H1 (cell line): ENCODE measurements at regions not wholly inside any gene's neighbourhood (a gene's known extent, or its start where the extent isn't known, plus 50 kb on each side); places are given as distances from the start of the nearest gene placed in this dataset.

Source experiments
- CTCF ChIA-PET: fragments of 300-600 bp; sonication (Branson Sonifier 250); formaldehyde crosslinking; loops from one replicate; lab custom pipeline; 2021; ENCODE audit not compliant: partially characterized antibody; lab: Charles Lee
- POLR2A ChIA-PET: fragments of 300-600 bp; sonication (Branson Sonifier 250); formaldehyde crosslinking; loops from one replicate; lab custom pipeline; 2021; ENCODE audit warnings: inconsistent platforms; ENCODE audit not compliant: partially characterized antibody; lab: Charles Lee
- DNase-seq, 2 experiments: peaks; one replicate each; pipeline versions ENCODE4 v3.0.0 to v3.0.0-alpha.2; 2010 to 2022; ENCODE audit warnings: low spot score in 2 of 2, low read depth in 1 of 2, mixed read lengths in 1 of 2
- FAIRE-seq: peaks from 2 replicates; lab custom pipeline; 2011; peaks lifted over from hg19 to GRCh38; lab: Jason Lieb, UNC
- H2AFZ ChIP-seq: 2 replicates; pipeline ENCODE4 v1.8.1; 2012; ENCODE audit warnings: low read length, inconsistent platforms
- H2AK5ac ChIP-seq: 2 replicates; pipeline ENCODE4 v1.6.1; 2013; ENCODE audit warnings: low read depth, low read length
- H2BK120ac ChIP-seq: replicated peaks from 2 replicates; pipeline ENCODE3; 2013; ENCODE audit warnings: low read depth, low read length, inconsistent platforms
- H2BK12ac ChIP-seq: 2 replicates; pipeline ENCODE4 v1.6.1; 2013; ENCODE audit warnings: low read depth, low read length
- H2BK15ac ChIP-seq: 2 replicates; pipeline ENCODE4 v1.6.1; 2013; ENCODE audit warnings: low read length
- H2BK20ac ChIP-seq: 2 replicates; pipeline ENCODE4 v1.6.1; 2013; ENCODE audit warnings: low read length
- H2BK5ac ChIP-seq: 2 replicates; pipeline ENCODE4 v1.6.1; 2013; ENCODE audit warnings: low read depth, low read length
- H3K14ac ChIP-seq: 2 replicates; pipeline ENCODE4 v1.6.1; 2013; ENCODE audit warnings: inconsistent platforms; ENCODE audit not compliant: insufficient read length
- H3K18ac ChIP-seq: 2 replicates; pipeline ENCODE4 v1.6.1; 2013; ENCODE audit warnings: low read length; ENCODE audit errors: extremely low read depth
- H3K23ac ChIP-seq: 2 replicates; pipeline ENCODE4 v1.6.1; 2013; ENCODE audit warnings: inconsistent platforms; ENCODE audit not compliant: insufficient read length
- H3K23me2 ChIP-seq: 2 replicates; pipeline ENCODE4 v1.6.1; 2013; ENCODE audit warnings: low read depth, low read length
- H3K27ac ChIP-seq: 2 replicates; pipeline ENCODE4 v1.6.1; 2011; ENCODE audit warnings: low read depth, low read length, inconsistent platforms
- H3K27me3 ChIP-seq, 4 experiments: replicated peaks in 1 of 4; 1 replicate in 1 of 4; 2 replicates in 3 of 4; pipeline versions ENCODE4 v1.6.1 to v1.8.1; 2011 to 2013; ENCODE audit warnings: low read length in 3 of 4, mild to moderate bottlenecking in 3 of 4, inconsistent platforms in 2 of 4, mixed read lengths in 2 of 4, moderate library complexity in 1 of 4; ENCODE audit not compliant: control insufficient read depth in 3 of 4, insufficient read depth in 3 of 4; ENCODE audit errors: extremely low read depth in 1 of 4
- H3K36me3 ChIP-seq, 4 experiments: 2 replicates each; pipeline versions ENCODE4 v1.6.1 to v1.8.1; 2011 to 2013; ENCODE audit warnings: mild to moderate bottlenecking in 4 of 4, low read length in 3 of 4, moderate library complexity in 2 of 4, control low read depth in 1 of 4, inconsistent platforms in 1 of 4; ENCODE audit not compliant: insufficient read depth in 4 of 4, control insufficient read depth in 2 of 4
- H3K4ac ChIP-seq: replicated peaks from 2 replicates; pipeline ENCODE3; 2013; ENCODE audit warnings: low read length, low read depth, mixed read lengths, inconsistent platforms; ENCODE audit not compliant: insufficient read length
- H3K4me1 ChIP-seq, 4 experiments: replicated peaks in 1 of 4; 1 replicate in 1 of 4; 2 replicates in 3 of 4; pipeline versions ENCODE4 v1.6.1 to v1.8.1; 2011 to 2013; ENCODE audit warnings: low read length in 3 of 4, inconsistent platforms in 2 of 4, mixed read lengths in 1 of 4; ENCODE audit not compliant: insufficient read depth in 4 of 4, control insufficient read depth in 3 of 4
- H3K4me2 ChIP-seq, 2 experiments: 2 replicates each; pipeline versions ENCODE4 v1.6.1 to v1.8.1; 2011 to 2013; ENCODE audit warnings: low read depth in 2 of 2, low read length in 2 of 2, control low read depth in 1 of 2, inconsistent platforms in 1 of 2, mild to moderate bottlenecking in 1 of 2; ENCODE audit not compliant: insufficient read depth in 1 of 2
- H3K4me3 ChIP-seq, 4 experiments: fragments of 200-600, 300-600 bp in 1 of 4; sonication (generic), shearing (Covaris generic), sonication (Bioruptor Twin) in 1 of 4; 2 replicates each; pipeline versions ENCODE4 v1.5.1 to v1.8.1; 2011 to 2016; ENCODE audit warnings: low read length in 4 of 4, low read depth in 3 of 4, control low read depth in 2 of 4, inconsistent platforms in 2 of 4, mild to moderate bottlenecking in 2 of 4, mixed read lengths in 1 of 4, moderate library complexity in 1 of 4; ENCODE audit not compliant: insufficient read depth in 2 of 4; ENCODE audit errors: extremely low read depth in 1 of 4
- H3K56ac ChIP-seq: replicated peaks from 2 replicates; pipeline ENCODE3; 2013; ENCODE audit warnings: low read depth, mild to moderate bottlenecking, mixed read lengths, low read length, inconsistent platforms; ENCODE audit not compliant: insufficient read length
- H3K79me1 ChIP-seq: 2 replicates; pipeline ENCODE4 v1.6.1; 2013; ENCODE audit warnings: low read depth, low read length, control low read depth
- H3K79me2 ChIP-seq, 2 experiments: 2 replicates each; pipeline versions ENCODE4 v1.6.1 to v1.8.1; 2012 to 2013; ENCODE audit warnings: low read length in 2 of 2, mild to moderate bottlenecking in 2 of 2, inconsistent platforms in 1 of 2; ENCODE audit not compliant: insufficient read depth in 2 of 2, control insufficient read depth in 1 of 2
- H3K9ac ChIP-seq, 4 experiments: replicated peaks in 1 of 4; 1 replicate in 1 of 4; 2 replicates in 3 of 4; pipeline versions ENCODE4 v1.6.1 to v1.8.1; 2011 to 2013; ENCODE audit warnings: low read depth in 3 of 4, low read length in 3 of 4, control low read depth in 2 of 4, mild to moderate bottlenecking in 2 of 4, moderate library complexity in 2 of 4, inconsistent platforms in 1 of 4; ENCODE audit errors: extremely low read depth in 1 of 4
- H3K9me3 ChIP-seq, 2 experiments: 2 replicates each; pipeline versions ENCODE4 v1.6.1 to v1.8.1; 2012 to 2013; ENCODE audit warnings: mild to moderate bottlenecking in 2 of 2, moderate library complexity in 2 of 2, control low read depth in 1 of 2, inconsistent platforms in 1 of 2, low read depth in 1 of 2, low read length in 1 of 2, mixed read lengths in 1 of 2; ENCODE audit not compliant: insufficient read depth in 2 of 2
- H4K20me1 ChIP-seq, 2 experiments: replicated peaks in 1 of 2; 2 replicates each; pipeline versions ENCODE3 to v1.8.1; 2011 to 2013; ENCODE audit warnings: inconsistent platforms in 2 of 2, low read length in 2 of 2, mild to moderate bottlenecking in 1 of 2; ENCODE audit not compliant: insufficient read depth in 2 of 2, control insufficient read depth in 1 of 2
- H4K5ac ChIP-seq: 2 replicates; pipeline ENCODE4 v1.6.1; 2013; ENCODE audit warnings: low read length, low read depth, mixed read lengths, inconsistent platforms; ENCODE audit not compliant: insufficient read length
- H4K8ac ChIP-seq: 2 replicates; pipeline ENCODE4 v1.8.0; 2013; ENCODE audit warnings: mild to moderate bottlenecking, moderate library complexity, low read length, inconsistent platforms; ENCODE audit not compliant: insufficient read depth; ENCODE audit errors: extremely low read depth
- H4K91ac ChIP-seq: replicated peaks from 2 replicates; pipeline ENCODE3; 2013; ENCODE audit warnings: low read length, mixed read lengths, inconsistent platforms; ENCODE audit not compliant: insufficient read length
- CBX8 ChIP-seq: fragments of 300-800, 300-1000 bp; sonication (generic); IDR thresholded peaks from 2 replicates; pipeline ENCODE4 v1.7.1; 2016; ENCODE audit warnings: low read depth, low read length, borderline replicate concordance
- CHD1 ChIP-seq: IDR thresholded peaks from 2 replicates; pipeline ENCODE4 v1.6.1; 2012; ENCODE audit warnings: low read depth, low read length, improper control_type of control experiment
- CTBP2 ChIP-seq: IDR thresholded peaks from 2 replicates; pipeline ENCODE4 v1.7.0; 2011; ENCODE audit warnings: borderline replicate concordance, mild to moderate bottlenecking, moderate library complexity, mixed read lengths, low read length; ENCODE audit not compliant: insufficient read depth, insufficient read length
- GTF2F1 ChIP-seq: IDR thresholded peaks from 2 replicates; pipeline ENCODE4 v1.6.1; 2012; ENCODE audit warnings: low read depth, low read length, improper control_type of control experiment, borderline replicate concordance
- HDAC6 ChIP-seq: IDR thresholded peaks from one replicate; pipeline ENCODE4 v1.7.1; 2012; ENCODE audit warnings: low read depth, mild to moderate bottlenecking, inconsistent platforms, low read length, moderate library complexity
- NRF1 ChIP-seq: IDR thresholded peaks from 2 replicates; pipeline ENCODE4 v1.6.1; 2011; ENCODE audit warnings: mild to moderate bottlenecking, low read depth, low read length, improper control_type of control experiment
- PHF8 ChIP-seq: fragments of 200-600 bp; sonication (generic); conservative IDR thresholded peaks from 2 replicates; pipeline ENCODE4 v1.7.1; 2012; ENCODE audit warnings: low read depth, mild to moderate bottlenecking, inconsistent platforms, low read length, moderate library complexity
- SIRT6 ChIP-seq: IDR thresholded peaks from one replicate; pipeline ENCODE4 v1.7.1; 2012; ENCODE audit warnings: low read length, inconsistent platforms
- SIX5 ChIP-seq: IDR thresholded peaks from 2 replicates; pipeline ENCODE4 v1.6.1; 2011; ENCODE audit warnings: mild to moderate bottlenecking, low read depth, low read length
- SRF ChIP-seq: IDR thresholded peaks from 2 replicates; pipeline ENCODE4 v1.6.1; 2011; ENCODE audit warnings: mild to moderate bottlenecking, low read depth, low read length, moderate library complexity
- SUZ12 ChIP-seq: fragments of 200-600 bp; sonication (generic); IDR thresholded peaks from 2 replicates; pipeline ENCODE4 v1.6.1; 2012; ENCODE audit warnings: mild to moderate bottlenecking, inconsistent platforms, low read length, moderate library complexity, mixed read lengths
- TAF1 ChIP-seq: IDR thresholded peaks from 2 replicates; pipeline ENCODE4 v1.6.1; 2011; ENCODE audit warnings: mild to moderate bottlenecking, low read depth, low read length
- TAF7 ChIP-seq: optimal IDR thresholded peaks from 2 replicates; pipeline ENCODE3; 2011; ENCODE audit warnings: low read depth, mild to moderate bottlenecking, inconsistent platforms, low read length, moderate library complexity, borderline replicate concordance
- TBP ChIP-seq: IDR thresholded peaks from 2 replicates; pipeline ENCODE4 v1.6.1; 2011; ENCODE audit warnings: low read depth, low read length, improper control_type of control experiment
- TCF12 ChIP-seq: IDR thresholded peaks from 2 replicates; pipeline ENCODE4 v1.6.1; 2011; ENCODE audit warnings: low read depth, mild to moderate bottlenecking, low read length
- WGBS, 2 experiments: shearing (Covaris generic) in 1 of 2; methylation state at CpG; one replicate each; pipeline versions ENCODE4 v1.1.6 to v1.1.7; 2013 to 2015; ENCODE audit warnings: low lambda C conversion rate in 2 of 2, mixed read lengths in 2 of 2, inconsistent platforms in 1 of 2, low coverage in 1 of 2, missing lambda C conversion rate in 1 of 2; ENCODE audit not compliant: insufficient replicate concordance in 2 of 2, insufficient coverage in 1 of 2, insufficient read length in 1 of 2; ENCODE audit errors: extremely low coverage in 1 of 2, missing lambda C conversion rate in 1 of 2; 5-methylcytosine and 5-hydroxymethylcytosine counted together
- TF ChIP-seq, protein P1 (sequence below): IDR thresholded peaks from 2 replicates; pipeline ENCODE4 v1.6.1; 2012; ENCODE audit warnings: inconsistent platforms

DNA sequence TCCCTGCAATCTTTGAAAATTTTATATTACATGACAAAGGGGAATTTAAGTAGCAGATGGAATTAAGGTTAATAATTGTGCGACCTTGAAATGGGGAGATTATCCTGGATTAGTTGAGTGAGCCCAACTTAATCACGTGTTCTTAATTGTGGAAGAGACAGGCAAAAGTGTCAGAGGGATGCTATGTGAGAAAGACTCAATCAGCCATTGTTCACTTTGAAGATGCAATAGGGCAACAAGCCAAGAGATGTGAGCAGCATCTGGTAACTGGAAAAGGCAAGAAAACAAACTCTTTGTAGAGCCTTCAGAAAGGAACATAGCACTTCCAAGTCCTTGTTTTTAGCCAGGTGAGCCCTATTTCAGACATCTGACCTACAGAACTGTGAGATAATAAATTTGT is 247.7 kb downstream of the SLITRK1 start:
- ChIA-PET POLR2A (no interaction called here), CTCF (no interaction called here)
- Histone ChIP-seq H4K8ac (no peak overlapping the region), H3K36me3 (no peaks in the 10 kb centered on the region), H4K5ac (no peak overlapping the region), H3K4me1 (no peaks in the 10 kb centered on the region), H3K4me3 (no peak overlapping the region), H2BK20ac (no peak overlapping the region), H3K23ac (no peak overlapping the region), H2BK120ac (no peak overlapping the region), H3K4me2 (no peak overlapping the region), H3K79me1 (no peaks in the 10 kb centered on the region), H2AFZ (no peak overlapping the region), H2BK5ac (no peak overlapping the region), H3K23me2 (no peaks in the 10 kb centered on the region), H3K79me2 (no peaks in the 10 kb centered on the region), H4K91ac (no peak overlapping the region), H3K4ac (no peak overlapping the region), H4K20me1 (no peaks in the 10 kb centered on the region), H3K27ac (no peak overlapping the region), H2BK12ac (no peak overlapping the region), H2BK15ac (no peak overlapping the region; the same call in 1 of the 2 replicates), H3K56ac (no peak overlapping the region), H3K14ac (no peak overlapping the region), H3K9ac (no peak overlapping the region), H2AK5ac (no peak overlapping the region), H3K9me3 (no peaks in the 10 kb centered on the region), H3K18ac (no peak overlapping the region), H3K27me3 (no peaks in the 10 kb centered on the region)
- 93% methylated on average over 2 of the region's 2 CpGs; no CpG with 5 or more reads in 1 of the 2 experiments for WGBS, 2 experiments
- DNase-seq, result no peak
- no peak for FAIRE-seq
- no peak for TF ChIP-seq TAF1
- no peak for TF ChIP-seq CBX8
- TF ChIP-seq PHF8, result no peak
- TF ChIP-seq HDAC6, result no peak
- no peak for TF ChIP-seq CHD1
- no peak for TF ChIP-seq SRF
- no peak for TF ChIP-seq GTF2F1
- TF ChIP-seq, protein P1, sequence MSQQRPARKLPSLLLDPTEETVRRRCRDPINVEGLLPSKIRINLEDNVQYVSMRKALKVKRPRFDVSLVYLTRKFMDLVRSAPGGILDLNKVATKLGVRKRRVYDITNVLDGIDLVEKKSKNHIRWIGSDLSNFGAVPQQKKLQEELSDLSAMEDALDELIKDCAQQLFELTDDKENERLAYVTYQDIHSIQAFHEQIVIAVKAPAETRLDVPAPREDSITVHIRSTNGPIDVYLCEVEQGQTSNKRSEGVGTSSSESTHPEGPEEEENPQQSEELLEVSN, result no peak
- no peak for TF ChIP-seq TAF7
- TF ChIP-seq SUZ12, result no peak
- TF ChIP-seq SIX5, result no peak
- TF ChIP-seq SIRT6, result no peak
- no peak for TF ChIP-seq NRF1
- no peak for TF ChIP-seq TBP
- TF ChIP-seq CTBP2, result no peak
- TF ChIP-seq TCF12, result no peak
